BJ (cell line): ENCODE measurements at regions not wholly inside any gene's neighbourhood (a gene's known extent, or its start where the extent isn't known, plus 50 kb on each side); places are given as distances from the start of the nearest gene placed in this dataset.

Source experiments
- CTCF ChIA-PET: fragments of 350-600 bp; formaldehyde crosslinking; extraction: SDS; loops from one replicate; lab custom pipeline; 2021; ENCODE audit warnings: antibody characterized with exemption, inconsistent platforms; lab: Yijun Ruan, JAX
- POLR2A ChIA-PET: fragments of 300-600 bp; sonication (Branson Sonifier 250); formaldehyde crosslinking; extraction: SDS; loops from one replicate; lab custom pipeline; 2021; ENCODE audit warnings: antibody characterized with exemption; lab: Charles Lee
- DNase-seq: peaks from one replicate; pipeline ENCODE4 v3.0.0-alpha.2; 2011; ENCODE audit warnings: low read depth
- H3K27me3 ChIP-seq: 2 replicates; pipeline ENCODE4 v1.6.0; 2011; ENCODE audit warnings: low read length; ENCODE audit not compliant: control insufficient read depth, insufficient read depth
- H3K36me3 ChIP-seq: 2 replicates; pipeline ENCODE4 v1.5.1; 2011; ENCODE audit warnings: low read length; ENCODE audit not compliant: control insufficient read depth, insufficient read depth
- H3K4me3 ChIP-seq: 2 replicates; pipeline ENCODE4 v1.5.1; 2011; ENCODE audit warnings: low read depth, mild to moderate bottlenecking, control low read depth, low read length
- TF ChIP-seq, protein P1 (sequence below): IDR thresholded peaks from 2 replicates; pipeline ENCODE4 v1.5.1; 2011; ENCODE audit warnings: low read depth, mild to moderate bottlenecking, control low read depth, inconsistent platforms, low read length, moderate library complexity; ENCODE audit not compliant: insufficient read depth

DNA sequence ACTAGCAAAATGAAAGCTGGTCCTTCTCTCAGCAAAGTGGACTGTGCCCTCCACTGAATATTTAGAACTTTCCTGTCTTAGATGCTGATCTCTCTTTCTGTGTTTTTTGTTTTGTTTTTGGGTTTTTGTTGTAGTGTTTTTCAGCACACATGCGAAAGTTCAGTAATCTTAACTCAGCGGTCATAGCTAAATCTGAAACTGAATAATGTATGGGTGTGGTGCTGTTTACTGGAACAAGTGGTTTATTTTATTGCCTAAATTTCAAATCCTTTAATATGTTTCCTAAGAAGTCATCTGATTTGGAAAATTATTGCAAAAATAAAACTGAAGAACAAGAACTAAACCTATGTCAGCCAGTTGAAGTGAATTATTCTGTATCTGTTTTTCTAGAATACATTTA lies 116.0 kb upstream of the LRIG3 start:
- TF ChIP-seq, protein P1, sequence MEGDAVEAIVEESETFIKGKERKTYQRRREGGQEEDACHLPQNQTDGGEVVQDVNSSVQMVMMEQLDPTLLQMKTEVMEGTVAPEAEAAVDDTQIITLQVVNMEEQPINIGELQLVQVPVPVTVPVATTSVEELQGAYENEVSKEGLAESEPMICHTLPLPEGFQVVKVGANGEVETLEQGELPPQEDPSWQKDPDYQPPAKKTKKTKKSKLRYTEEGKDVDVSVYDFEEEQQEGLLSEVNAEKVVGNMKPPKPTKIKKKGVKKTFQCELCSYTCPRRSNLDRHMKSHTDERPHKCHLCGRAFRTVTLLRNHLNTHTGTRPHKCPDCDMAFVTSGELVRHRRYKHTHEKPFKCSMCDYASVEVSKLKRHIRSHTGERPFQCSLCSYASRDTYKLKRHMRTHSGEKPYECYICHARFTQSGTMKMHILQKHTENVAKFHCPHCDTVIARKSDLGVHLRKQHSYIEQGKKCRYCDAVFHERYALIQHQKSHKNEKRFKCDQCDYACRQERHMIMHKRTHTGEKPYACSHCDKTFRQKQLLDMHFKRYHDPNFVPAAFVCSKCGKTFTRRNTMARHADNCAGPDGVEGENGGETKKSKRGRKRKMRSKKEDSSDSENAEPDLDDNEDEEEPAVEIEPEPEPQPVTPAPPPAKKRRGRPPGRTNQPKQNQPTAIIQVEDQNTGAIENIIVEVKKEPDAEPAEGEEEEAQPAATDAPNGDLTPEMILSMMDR: no peak
- CTCF ChIA-PET: interaction anchor here (0.6 to 1.0 kb wide), 3 partner anchors 14 to 188 kb away, joined by 3 to 4 read pairs (median 3); no protein-coding TSS in a partner anchor
- DNase-seq: no peak
- POLR2A ChIA-PET: no interaction called here
- Histone ChIP-seq H3K36me3 (no peaks in the 10 kb centered on the region), H3K4me3 (no peak overlapping the region), H3K27me3 (no peaks in the 10 kb centered on the region)

GRCh38 chr12:59031313-59031712 lies 111.0 kb upstream of the LRIG3 start:
- DNase-seq: no peak
- Histone ChIP-seq H3K4me3 (no peak overlapping the region), H3K27me3 (no peaks in the 10 kb centered on the region), H3K36me3 (no peaks in the 10 kb centered on the region)
- ChIA-PET POLR2A (no interaction called here), CTCF (no interaction called here)
- TF ChIP-seq, protein P1: no peak

- CTCF ChIA-PET: no interaction called here
- POLR2A ChIA-PET: no interaction called here
- TF ChIP-seq, protein P1: no peak
Observed at GRCh38 chr12:59030415-59030814, 110.1 kb upstream of the LRIG3 start.

GRCh38 chr12:59027199-59027598 lies 106.9 kb upstream of the LRIG3 start:
- TF ChIP-seq, protein P1: no peak
- no peak for DNase-seq
- no peaks in the 10 kb centered on the region for H3K27me3 ChIP-seq
- H3K36me3 ChIP-seq: no peaks in the 10 kb centered on the region
- ChIA-PET POLR2A (no interaction called here), CTCF (no interaction called here)
- H3K4me3 ChIP-seq: no peak overlapping the region

More at GRCh38 chr12:59030415-59030814, 110.1 kb upstream of the LRIG3 start:
- no peaks in the 10 kb centered on the region for H3K36me3 ChIP-seq
- no peak overlapping the region for H3K4me3 ChIP-seq
- no peaks in the 10 kb centered on the region for H3K27me3 ChIP-seq
- no peak for DNase-seq

DNA sequence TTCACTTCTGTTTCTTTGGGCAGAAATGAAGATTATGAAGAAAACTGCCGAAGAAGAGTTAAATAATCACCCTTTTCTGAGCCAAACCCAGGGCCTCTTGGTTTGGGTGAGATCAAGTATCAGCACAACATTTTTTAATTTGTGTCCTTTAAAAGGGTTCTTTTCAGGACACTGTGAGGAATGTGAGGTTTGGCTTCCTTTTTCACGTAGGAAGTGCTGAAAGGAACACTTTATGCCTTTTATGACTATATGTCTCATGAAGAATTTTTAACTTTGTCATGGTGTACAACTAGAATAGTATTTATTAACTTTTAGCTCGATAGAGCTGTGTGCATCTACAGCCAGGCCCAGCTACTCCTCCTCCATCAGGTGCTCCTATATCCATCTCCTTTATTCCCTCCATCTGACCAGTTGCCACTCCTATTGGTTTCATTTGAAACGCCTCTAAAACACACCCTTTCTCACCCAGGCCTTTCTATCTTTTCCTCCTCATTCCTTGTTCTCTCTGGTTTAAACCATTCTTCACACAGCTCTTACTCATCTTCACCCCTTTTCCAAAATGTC lies 103.6 kb upstream of the LRIG3 start:
- Histone ChIP-seq H3K27me3 (no peaks in the 10 kb centered on the region), H3K36me3 (no peaks in the 10 kb centered on the region), H3K4me3 (no peak overlapping the region)
- POLR2A ChIA-PET: no interaction called here
- no peak for DNase-seq
- TF ChIP-seq, protein P1: no peak
- CTCF ChIA-PET: interaction anchor here (1.5 kb wide), 1 partner anchor 9 kb away, joined by 4 read pairs; no protein-coding TSS in a partner anchor
